T1000 (cell line): ENCODE measurements at regions not wholly inside any gene's neighbourhood (a gene's known extent, or its start where the extent isn't known, plus 50 kb on each side); places are given as distances from the start of the nearest gene placed in this dataset.
"Not testable (repeated sequence)": the region's sequence is repeated elsewhere in the genome, so short reads cannot be mapped to it uniquely, and the experiment has no call there.

Experiments
- DNase-seq: peaks from one replicate; lab custom pipeline; 2025; ENCODE audit warnings: mixed read lengths; lab: John Stamatoyannopoulos, UW

GRCh38 chr6:30832864-30833263 lies 51.5 kb upstream of the DDR1 start:
- DNase-seq: no peak

- DNase-seq: no peak
These were observed 53.9 kb upstream of the DDR1 start for GRCh38 chr6:30830438-30830837.

GRCh38 chr6:30829639-30830255 lies 54.6 kb upstream of the DDR1 start:
- DNase-seq: no peak

DNA sequence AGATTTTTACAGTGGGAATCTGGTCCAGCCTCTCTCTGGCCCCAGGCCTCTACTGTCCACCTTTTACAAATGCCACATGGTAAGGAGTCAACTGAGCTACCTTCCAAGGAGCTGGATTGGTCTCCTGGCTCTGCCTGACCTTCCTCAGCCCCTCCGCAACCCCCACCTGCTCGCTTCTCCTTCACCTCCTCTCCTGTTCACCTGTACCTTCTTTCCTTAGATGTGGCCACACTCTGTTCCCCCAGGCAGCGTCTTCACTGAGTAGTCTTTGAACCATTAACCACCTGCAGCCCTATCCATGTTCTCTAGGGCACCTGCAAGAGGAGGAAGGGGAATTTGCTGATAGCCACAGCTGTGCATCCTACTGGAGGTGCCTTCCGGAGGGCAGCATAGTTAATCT lies 55.3 kb upstream of the DDR1 start:
- no peak for DNase-seq

GRCh38 chr6:30828027-30828962 lies 56.0 kb upstream of the DDR1 start:
- peak; percentile 75 for DNase-seq

DNA sequence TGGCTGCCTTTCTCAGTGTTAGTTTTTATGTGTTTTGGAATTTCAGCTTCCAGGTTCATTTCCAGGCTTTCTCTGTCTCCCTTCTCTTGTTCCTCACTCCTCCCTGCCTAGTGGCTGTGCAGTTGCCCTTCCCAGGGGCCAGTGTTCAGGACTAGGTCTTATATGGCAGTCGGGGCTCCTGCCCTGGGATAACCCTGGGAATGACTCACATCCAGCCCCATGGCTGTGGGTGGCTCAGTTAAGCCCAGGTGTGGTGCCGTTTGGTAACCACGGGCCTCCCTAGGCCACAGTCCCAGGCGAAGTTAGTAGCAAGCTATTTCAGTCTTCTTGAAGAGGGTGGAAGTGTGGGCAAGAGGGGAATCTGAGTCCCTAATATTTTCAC lies 57.4 kb upstream of the DDR1 start:
- no peak for DNase-seq

DNA sequence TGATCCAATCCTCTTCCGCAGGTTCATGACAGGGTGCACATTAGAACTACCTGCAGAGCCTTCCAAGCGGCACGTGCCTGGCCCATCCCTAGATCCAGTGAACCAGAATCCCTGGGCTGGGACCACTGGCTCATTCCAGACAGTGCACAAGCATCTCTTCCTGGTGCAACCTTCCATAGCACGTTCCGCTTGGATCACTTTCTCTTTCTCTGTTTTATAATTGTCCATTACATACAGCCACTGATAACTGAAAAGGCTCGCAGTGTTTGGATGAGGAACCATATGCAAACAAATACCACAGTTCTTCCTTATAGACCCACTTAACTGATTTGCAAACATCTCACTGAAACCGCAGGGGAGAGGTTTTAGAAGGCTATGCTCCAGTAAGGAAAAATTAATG lies 59.6 kb upstream of the DDR1 start:
- no peak for DNase-seq

- DNase-seq: no peak
These were observed 60.8 kb upstream of the DDR1 start for GRCh38 chr6:30823534-30823865.

DNA sequence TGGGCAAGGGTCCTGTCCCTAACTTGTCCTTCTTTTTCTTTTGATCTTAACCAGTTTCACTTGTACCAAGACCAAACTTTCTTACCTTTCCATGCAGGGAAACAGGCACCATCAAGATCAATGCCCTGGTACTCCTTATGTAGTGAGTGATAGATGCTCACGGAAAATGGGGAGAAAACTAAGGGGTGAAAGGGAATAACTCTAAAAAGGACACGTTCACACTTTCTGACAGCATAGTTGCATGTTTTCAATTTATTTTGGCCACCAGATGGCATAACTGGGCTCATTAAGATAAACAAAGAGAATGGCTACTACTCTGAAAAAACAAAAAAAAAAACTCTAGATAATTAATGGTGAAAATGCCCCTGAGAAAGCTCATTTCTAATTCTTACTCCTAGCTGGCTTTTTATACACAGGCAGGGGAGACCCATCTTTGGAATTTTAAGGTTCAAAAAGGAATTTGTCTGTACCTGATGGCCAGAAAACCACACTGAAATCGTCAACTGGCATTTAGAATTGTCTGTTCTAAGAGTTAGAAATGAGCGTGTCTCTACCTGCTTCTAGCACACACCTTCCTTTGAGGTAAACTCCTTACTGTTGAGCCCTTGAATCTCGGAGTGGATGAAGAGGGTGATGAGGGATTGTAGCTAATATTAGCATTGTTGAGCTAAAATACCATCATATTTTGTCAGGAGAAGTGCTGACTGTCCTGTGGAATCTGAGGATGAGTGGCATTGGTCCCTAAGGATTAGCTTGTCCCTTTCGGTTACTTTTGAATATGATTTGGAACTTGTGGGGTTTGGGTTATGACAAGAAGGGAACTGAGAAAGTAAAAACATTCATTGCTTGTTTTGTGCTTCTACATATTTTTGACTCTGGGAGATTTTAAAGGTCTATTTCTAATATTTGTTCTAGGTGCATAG lies 62.2 kb upstream of the DDR1 start:
- DNase-seq: no peak

- peak; percentile 18 for DNase-seq
These were observed 64.1 kb upstream of the DDR1 start for GRCh38 chr6:30820193-30820592.

DNA sequence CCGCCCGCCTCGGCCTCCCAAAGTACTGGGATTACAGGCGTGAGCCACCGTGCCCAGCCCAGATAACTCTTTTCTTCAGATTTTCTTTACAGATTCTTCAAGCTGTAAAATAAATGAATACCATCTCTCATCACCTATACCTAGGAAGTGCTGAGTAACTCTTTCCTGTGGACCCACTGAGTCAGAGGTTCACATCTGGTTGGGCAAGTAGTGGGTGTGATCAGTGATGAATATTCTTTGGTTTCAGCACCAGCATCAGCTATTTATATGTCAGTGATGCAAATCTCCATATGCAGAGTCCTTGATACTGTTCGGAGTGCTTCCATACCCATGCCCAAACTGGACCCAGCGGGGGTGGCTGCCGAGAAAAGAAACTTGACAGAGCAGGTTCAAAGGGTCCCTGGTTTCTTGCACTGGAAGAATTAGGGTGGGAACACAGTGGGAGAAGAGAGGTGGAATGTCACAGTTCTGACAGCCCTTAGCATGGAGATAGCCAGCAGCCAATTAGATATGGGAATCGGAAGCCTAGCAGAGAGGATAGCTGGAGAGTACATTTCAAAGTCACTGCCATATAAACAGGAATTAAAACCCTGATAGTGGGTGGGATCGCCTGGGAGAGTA lies 64.9 kb upstream of the DDR1 start:
- DNase-seq: no peak

DNA sequence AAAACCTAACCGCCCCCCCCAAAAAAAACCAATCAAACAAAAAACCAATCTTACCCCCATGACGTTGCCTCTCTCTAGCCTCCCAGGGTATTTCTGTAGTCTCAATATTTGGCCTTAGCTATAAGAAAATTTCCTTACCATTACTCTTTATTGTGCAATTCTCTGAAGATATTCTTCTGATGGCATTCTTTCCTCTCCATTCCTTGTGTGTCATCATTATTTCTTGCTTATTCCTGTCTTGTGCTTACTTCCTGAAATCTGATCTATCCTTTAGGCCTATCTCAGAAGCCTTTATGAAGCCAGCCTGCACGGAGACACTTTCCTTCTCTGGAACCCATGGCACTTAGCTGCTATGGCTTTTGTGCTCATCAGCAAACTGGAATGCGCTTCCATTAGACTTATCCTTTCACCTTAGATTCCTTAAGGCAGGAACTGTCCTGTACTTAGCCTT lies 65.9 kb upstream of the DDR1 start:
- no peak for DNase-seq

DNA sequence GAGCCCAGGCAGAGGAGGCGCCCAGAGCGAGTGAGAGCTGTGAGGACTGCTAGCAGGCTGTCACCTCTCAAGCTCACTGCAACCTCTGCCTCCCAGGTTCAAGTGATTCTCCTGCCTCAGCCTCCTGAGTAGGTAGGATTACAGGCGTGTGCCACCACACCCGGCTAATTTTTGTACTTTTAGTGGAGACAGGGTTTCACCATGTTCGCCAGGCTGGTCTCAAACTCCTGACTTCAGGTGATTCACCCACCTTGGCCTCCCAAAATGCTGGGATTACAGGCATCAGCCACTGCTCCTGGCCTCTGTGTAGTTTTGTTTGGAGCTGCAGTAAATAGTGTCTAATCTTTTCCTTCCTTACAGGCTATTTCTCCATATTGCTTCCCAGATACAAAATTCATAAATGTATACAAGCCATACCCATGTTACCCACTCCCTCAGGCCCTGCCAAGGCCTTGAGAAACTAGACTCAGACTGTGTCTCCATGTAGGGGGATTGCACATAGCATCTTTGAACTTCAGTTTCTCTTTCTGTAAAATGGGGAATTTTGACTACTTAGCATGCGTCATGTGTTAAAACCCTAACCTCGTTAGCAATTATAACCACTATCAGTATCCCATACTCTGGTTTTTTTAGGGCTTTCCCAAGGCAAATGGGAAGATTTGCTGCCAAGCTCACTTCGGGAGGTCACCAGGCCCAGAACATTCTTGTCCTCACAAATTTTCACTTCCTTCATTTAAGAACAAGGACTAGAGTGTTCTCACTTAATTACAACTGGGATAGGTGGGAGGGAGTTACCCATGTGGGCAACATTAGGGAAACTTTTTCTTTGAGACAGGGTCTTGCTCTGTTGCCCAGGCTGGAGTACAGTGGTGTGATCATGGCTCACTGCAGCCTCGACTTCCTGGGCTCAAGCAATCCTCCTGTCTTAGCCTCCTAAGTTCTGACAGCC lies 67.3 kb upstream of the DDR1 start:
- no peak for DNase-seq

DNA sequence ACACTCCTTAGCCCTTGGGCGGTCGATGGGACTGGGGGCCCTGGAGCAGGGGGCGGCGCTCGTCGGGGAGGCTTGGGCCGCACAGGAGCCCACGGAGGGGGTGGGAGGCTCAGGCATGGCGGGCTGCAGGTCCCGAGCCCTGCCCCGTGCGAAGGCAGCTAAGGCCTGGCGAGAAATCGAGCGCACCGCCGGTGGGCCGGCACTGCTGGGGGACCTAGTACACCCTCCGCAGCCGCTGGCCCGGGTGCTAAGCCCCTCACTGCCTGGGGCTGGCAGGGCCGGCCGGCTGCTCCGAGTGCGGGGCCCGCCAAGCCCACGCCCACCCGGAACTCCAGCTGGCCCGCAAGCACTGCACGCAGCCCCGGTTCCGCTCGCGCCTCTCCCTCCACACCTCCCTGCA lies 68.0 kb upstream of the DDR1 start:
- not testable (repeated sequence) for DNase-seq

- DNase-seq: peak; percentile 84
These were observed 69.1 kb upstream of the DDR1 start for GRCh38 chr6:30815041-30815742.

- peak; percentile 64 for DNase-seq
These were observed 69.9 kb upstream of the DDR1 start for GRCh38 chr6:30814146-30815040.

DNA sequence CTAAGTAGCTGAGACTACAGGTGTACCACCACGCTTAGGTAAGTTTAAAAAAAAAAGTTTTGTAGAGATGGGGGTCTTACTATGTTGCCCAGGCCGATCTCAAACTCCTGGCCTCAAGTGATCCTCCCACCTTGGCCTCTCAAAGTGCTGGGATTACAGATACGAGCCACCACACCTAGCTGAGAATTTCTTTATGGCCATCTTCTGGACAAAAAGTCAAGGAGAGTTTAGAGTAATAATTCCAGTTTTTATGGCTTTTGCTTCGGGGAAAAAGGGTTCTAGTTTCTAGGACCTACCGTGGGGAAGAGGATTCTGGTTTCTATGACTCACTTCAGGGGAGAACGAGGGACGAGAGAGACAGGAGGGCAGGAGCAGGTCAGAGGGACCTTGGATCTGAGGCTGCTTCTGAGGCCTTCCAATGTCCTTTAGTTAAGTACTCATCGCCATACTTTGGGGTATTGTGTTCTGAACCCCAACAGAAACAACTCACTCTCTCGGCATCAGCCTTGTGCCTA lies 69.3 kb upstream of the IER3 start:
- DNase-seq: peak; percentile 64

GRCh38 chr6:30810813-30811339 lies 66.5 kb upstream of the IER3 start:
- DNase-seq: no peak

DNA sequence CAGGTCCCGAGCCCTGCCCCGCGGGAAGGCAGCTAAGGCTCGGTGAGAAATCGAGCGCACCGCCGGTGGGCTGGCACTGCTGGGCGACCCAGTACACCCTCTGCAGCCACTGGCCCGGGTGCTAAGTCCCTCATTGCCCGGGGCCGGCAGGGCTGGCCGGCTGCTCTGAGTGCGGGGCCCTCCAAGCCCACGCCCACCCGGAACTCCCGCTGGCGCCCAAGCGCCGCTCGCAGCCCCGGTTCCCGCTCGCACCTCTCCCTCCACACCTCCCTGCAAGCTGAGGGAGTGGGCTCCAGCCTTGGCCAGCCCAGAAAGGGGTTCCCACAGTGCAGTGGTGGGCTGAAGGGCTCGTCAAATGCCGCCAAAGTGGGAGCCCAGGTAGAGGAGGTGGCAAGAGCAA lies 63.2 kb upstream of the IER3 start:
- DNase-seq: not testable (repeated sequence)
